ENCODE measurements at regions not wholly inside any gene's neighbourhood (a gene's known extent, or its start where the extent isn't known, plus 50 kb on each side); places are given as distances from the start of the nearest gene placed in this dataset.

GRCh38 chr5:163757344-163757743 lies 251.9 kb downstream of the MAT2B start:
- no peak for TF ChIP-seq EZH2phosphoT487 (conservative IDR thresholded peaks at IDR 0.05; ENCODE audit: low read length)
- TF ChIP-seq CTCF (IDR thresholded peaks at IDR 0.05; ENCODE audit: insufficient read depth, low read length, poor library complexity, severe bottlenecking) = no peak
- Histone ChIP-seq H3K27me3 (ENCODE audit: low read length) (no peaks in the 10 kb centered on the region), H3K9me3 (ENCODE audit: insufficient read depth, low read length) (no peaks in the 10 kb centered on the region), H3K4me2 (ENCODE audit: low read depth, low read length, poor library complexity, severe bottlenecking) (no peak overlapping the region), H3K36me3 (ENCODE audit: low read length) (no peaks in the 10 kb centered on the region), H3K79me2 (ENCODE audit: insufficient read depth, low read length) (no peaks in the 10 kb centered on the region), H3K9ac (ENCODE audit: low read length) (no peak overlapping the region), H3K9me2 (replicated peaks; ENCODE audit: insufficient read depth, low read length) (no peaks in the 10 kb centered on the region), H3K4me3 (ENCODE audit: insufficient read depth, low read length, poor library complexity, severe bottlenecking) (no peak overlapping the region), H4K20me1 (ENCODE audit: low read depth, low read length) (no peaks in the 10 kb centered on the region), H3K27ac (ENCODE audit: low read depth, low read length) (no peak overlapping the region), H3F3A (ENCODE audit: insufficient read depth) (no peaks in the 10 kb centered on the region), H2AFZ (ENCODE audit: low read depth, low read length, severe bottlenecking) (no peak overlapping the region)

GRCh38 chr5:163758283-163758711 lies 252.9 kb downstream of the MAT2B start:
- no peaks in the 10 kb centered on the region for H3K27me3 ChIP-seq (ENCODE audit: low read length)
- H3K4me2 ChIP-seq (ENCODE audit: low read depth, low read length, poor library complexity, severe bottlenecking) = no peak overlapping the region
- H3F3A ChIP-seq (ENCODE audit: insufficient read depth) = no peaks in the 10 kb centered on the region
- H2AFZ ChIP-seq (ENCODE audit: low read depth, low read length, severe bottlenecking) = no peak overlapping the region
- H3K4me3 ChIP-seq (ENCODE audit: insufficient read depth, low read length, poor library complexity, severe bottlenecking) = no peak overlapping the region
- H3K9me2 ChIP-seq (replicated peaks; ENCODE audit: insufficient read depth, low read length) = no peaks in the 10 kb centered on the region
- H3K9ac ChIP-seq (ENCODE audit: low read length) = no peak overlapping the region
- no peak overlapping the region for H3K27ac ChIP-seq (ENCODE audit: low read depth, low read length)
- no peaks in the 10 kb centered on the region for H4K20me1 ChIP-seq (ENCODE audit: low read depth, low read length)
- H3K79me2 ChIP-seq (ENCODE audit: insufficient read depth, low read length) = no peaks in the 10 kb centered on the region
- H3K36me3 ChIP-seq (ENCODE audit: low read length) = no peaks in the 10 kb centered on the region
- no peak for TF ChIP-seq EZH2phosphoT487 (conservative IDR thresholded peaks at IDR 0.05; ENCODE audit: low read length)
- no peak for TF ChIP-seq CTCF (IDR thresholded peaks at IDR 0.05; ENCODE audit: insufficient read depth, low read length, poor library complexity, severe bottlenecking)
- H3K9me3 ChIP-seq (ENCODE audit: insufficient read depth, low read length) = no peaks in the 10 kb centered on the region

- Histone ChIP-seq H3K9ac (ENCODE audit: low read length) (no peak overlapping the region), H3F3A (ENCODE audit: insufficient read depth) (no peaks in the 10 kb centered on the region), H3K27me3 (ENCODE audit: low read length) (no peaks in the 10 kb centered on the region), H3K9me3 (ENCODE audit: insufficient read depth, low read length) (no peaks in the 10 kb centered on the region), H3K36me3 (ENCODE audit: low read length) (no peaks in the 10 kb centered on the region), H4K20me1 (ENCODE audit: low read depth, low read length) (no peaks in the 10 kb centered on the region), H2AFZ (ENCODE audit: low read depth, low read length, severe bottlenecking) (no peak overlapping the region), H3K9me2 (replicated peaks; ENCODE audit: insufficient read depth, low read length) (no peaks in the 10 kb centered on the region), H3K79me2 (ENCODE audit: insufficient read depth, low read length) (no peaks in the 10 kb centered on the region), H3K4me2 (ENCODE audit: low read depth, low read length, poor library complexity, severe bottlenecking) (no peak overlapping the region), H3K27ac (ENCODE audit: low read depth, low read length) (no peak overlapping the region), H3K4me3 (ENCODE audit: insufficient read depth, low read length, poor library complexity, severe bottlenecking) (no peak overlapping the region)
- no peak for TF ChIP-seq CTCF (IDR thresholded peaks at IDR 0.05; ENCODE audit: insufficient read depth, low read length, poor library complexity, severe bottlenecking)
- TF ChIP-seq EZH2phosphoT487 (conservative IDR thresholded peaks at IDR 0.05; ENCODE audit: low read length) = no peak
Observed at GRCh38 chr5:163759000-163759704, 253.7 kb downstream of the MAT2B start.

Measured in SU-DHL-6 (cell line).